CD14-positive monocyte (primary cell): ENCODE measurements at regions not wholly inside any gene's neighbourhood (a gene's known extent, or its start where the extent isn't known, plus 50 kb on each side); places are given as distances from the start of the nearest gene placed in this dataset.

ENCODE experiments used
- DNase-seq, 3 donors: peaks; one replicate each; pipeline ENCODE4 v3.0.0-alpha.2; 2011 to 2022
- H2AFZ ChIP-seq: 2 replicates; pipeline ENCODE4 v1.6.0; 2012; ENCODE audit warnings: mild to moderate bottlenecking, low read depth, low read length, inconsistent platforms; ENCODE audit not compliant: insufficient read depth, poor library complexity, severe bottlenecking
- H3K27ac ChIP-seq, 2 donors: 1 replicate in 1 of 2; 2 replicates in 1 of 2; pipeline ENCODE4 v1.5.1; 2012 to 2013; ENCODE audit warnings: low read length in 2 of 2, control low read depth in 1 of 2, inconsistent platforms in 1 of 2, low read depth in 1 of 2, mild to moderate bottlenecking in 1 of 2
- H3K27me3 ChIP-seq, 2 donors: one replicate each; pipeline versions ENCODE4 v1.6.0 to v1.6.1; 2011 to 2013; ENCODE audit warnings: low read length in 2 of 2; ENCODE audit not compliant: control insufficient read depth in 2 of 2, insufficient read depth in 2 of 2
- H3K36me3 ChIP-seq, 2 donors: replicated peaks in 1 of 2; 1 replicate in 1 of 2; 2 replicates in 1 of 2; pipeline versions ENCODE4 v1.5.1 to v1.6.1; 2012 to 2013; ENCODE audit warnings: low read length in 2 of 2, control low read depth in 1 of 2, inconsistent platforms in 1 of 2, mild to moderate bottlenecking in 1 of 2; ENCODE audit not compliant: insufficient read depth in 2 of 2, control insufficient read depth in 1 of 2
- H3K4me1 ChIP-seq, 2 donors: 1 replicate in 1 of 2; 2 replicates in 1 of 2; pipeline versions ENCODE4 v1.5.1 to v1.6.1; 2012 to 2013; ENCODE audit warnings: low read length in 2 of 2, control low read depth in 1 of 2, inconsistent platforms in 1 of 2, mild to moderate bottlenecking in 1 of 2, moderate library complexity in 1 of 2; ENCODE audit not compliant: insufficient read depth in 2 of 2, control insufficient read depth in 1 of 2
- H3K4me2 ChIP-seq: replicated peaks from 2 replicates; pipeline ENCODE3; 2012; ENCODE audit warnings: low read length, moderate library complexity, mild to moderate bottlenecking; ENCODE audit not compliant: poor library complexity, severe bottlenecking; ENCODE audit errors: extremely low read depth
- H3K4me3 ChIP-seq, 3 experiments: fragments of 200-600 bp in 1 of 3; sonication (generic) in 1 of 3; replicated peaks in 1 of 3; 1 replicate in 2 of 3; 2 replicates in 1 of 3; pipeline ENCODE4 v1.5.1; 2011 to 2013; ENCODE audit warnings: low read length in 3 of 3, mild to moderate bottlenecking in 3 of 3, control low read depth in 2 of 3, low read depth in 2 of 3, inconsistent platforms in 1 of 3, moderate library complexity in 1 of 3
- H3K79me2 ChIP-seq: 2 replicates; pipeline ENCODE4 v1.6.0; 2012; ENCODE audit warnings: mild to moderate bottlenecking, control low read depth, inconsistent platforms, low read length, moderate library complexity; ENCODE audit not compliant: insufficient read depth
- H3K9ac ChIP-seq: 2 replicates; pipeline ENCODE4 v1.6.0; 2017; ENCODE audit warnings: low read length, mild to moderate bottlenecking; ENCODE audit not compliant: insufficient read depth, poor library complexity, severe bottlenecking
- H3K9me3 ChIP-seq, 2 donors: replicated peaks in 1 of 2; 1 replicate in 1 of 2; 2 replicates in 1 of 2; pipeline versions ENCODE4 v1.5.1 to v1.6.1; 2012 to 2013; ENCODE audit warnings: low read length in 2 of 2, control low read depth in 1 of 2; ENCODE audit not compliant: control insufficient read depth in 1 of 2, insufficient read depth in 1 of 2
- H4K20me1 ChIP-seq: 2 replicates; pipeline ENCODE4 v1.6.0; 2012; ENCODE audit warnings: mild to moderate bottlenecking, low read length, control low read depth, moderate library complexity; ENCODE audit not compliant: insufficient read depth
- H3K27ac Mint-ChIP-seq, 7 donors: one replicate each; pipeline ENCODE4 v1.8.0; 2020; ENCODE audit warnings: mild to moderate bottlenecking in 7 of 7, mixed read lengths in 7 of 7, moderate library complexity in 6 of 7, inconsistent platforms in 2 of 7
- H3K27me3 Mint-ChIP-seq, 3 donors: one replicate each; pipeline ENCODE4 v1.8.0; 2021 to 2022; ENCODE audit warnings: low read depth in 3 of 3, mild to moderate bottlenecking in 3 of 3, mixed read lengths in 3 of 3, moderate library complexity in 3 of 3, inconsistent platforms in 1 of 3
- H3K36me3 Mint-ChIP-seq, 2 donors: one replicate each; pipeline ENCODE4 v1.8.0; 2020; ENCODE audit warnings: mixed read lengths in 2 of 2, inconsistent platforms in 1 of 2, mild to moderate bottlenecking in 1 of 2
- H3K4me1 Mint-ChIP-seq: one replicate; pipeline ENCODE4 v1.8.0; 2020; ENCODE audit warnings: mild to moderate bottlenecking, mixed read lengths
- H3K4me3 Mint-ChIP-seq, 2 donors: one replicate each; pipeline ENCODE4 v1.8.0; 2020; ENCODE audit warnings: mild to moderate bottlenecking in 2 of 2, mixed read lengths in 2 of 2, moderate library complexity in 1 of 2
- H3K9me3 Mint-ChIP-seq, 7 donors: one replicate each; pipeline ENCODE4 v1.8.0; 2020 to 2022; ENCODE audit warnings: mixed read lengths in 7 of 7, mild to moderate bottlenecking in 6 of 7, moderate library complexity in 6 of 7, inconsistent platforms in 2 of 7
- WGBS: methylation state at CpG from one replicate; pipeline ENCODE4 v1.1.5; 2013; ENCODE audit warnings: missing lambda C conversion rate; ENCODE audit not compliant: insufficient coverage; 5-methylcytosine and 5-hydroxymethylcytosine counted together
- intact Hi-C, 2 donors: fragments of 100-400 bp; cut with micrococcal nuclease; formaldehyde crosslinking; loops; one replicate each; pipeline versions ENCODE4 v1.15.0 to v1.15.1; 2023
- TF ChIP-seq, protein P1 (sequence below): fragments of 200-600 bp; IDR thresholded peaks from one replicate; pipeline ENCODE4 v1.8.0; 2022; ENCODE audit warnings: antibody characterized with exemption, mild to moderate bottlenecking

DNA sequence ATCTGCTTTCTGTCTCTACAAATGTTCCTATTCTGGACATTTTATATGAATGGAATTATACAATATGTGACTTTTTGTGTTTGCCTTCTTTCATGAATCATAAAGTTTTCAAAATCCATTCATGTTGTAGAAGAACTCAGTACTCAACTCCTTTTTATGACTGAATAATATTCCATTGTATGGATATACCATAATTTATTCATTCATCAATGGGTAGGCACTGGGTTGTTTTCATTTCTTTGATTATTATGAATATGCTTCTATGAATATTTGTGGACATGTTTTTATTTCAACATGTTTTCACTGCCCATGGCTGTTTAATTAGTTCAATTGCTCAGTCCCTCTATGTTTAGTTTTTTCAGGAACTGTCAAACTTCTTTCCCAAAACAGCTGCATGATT, 76.5 kb upstream of the GTSF1L start:
- no peak for DNase-seq
- TF ChIP-seq, protein P1, sequence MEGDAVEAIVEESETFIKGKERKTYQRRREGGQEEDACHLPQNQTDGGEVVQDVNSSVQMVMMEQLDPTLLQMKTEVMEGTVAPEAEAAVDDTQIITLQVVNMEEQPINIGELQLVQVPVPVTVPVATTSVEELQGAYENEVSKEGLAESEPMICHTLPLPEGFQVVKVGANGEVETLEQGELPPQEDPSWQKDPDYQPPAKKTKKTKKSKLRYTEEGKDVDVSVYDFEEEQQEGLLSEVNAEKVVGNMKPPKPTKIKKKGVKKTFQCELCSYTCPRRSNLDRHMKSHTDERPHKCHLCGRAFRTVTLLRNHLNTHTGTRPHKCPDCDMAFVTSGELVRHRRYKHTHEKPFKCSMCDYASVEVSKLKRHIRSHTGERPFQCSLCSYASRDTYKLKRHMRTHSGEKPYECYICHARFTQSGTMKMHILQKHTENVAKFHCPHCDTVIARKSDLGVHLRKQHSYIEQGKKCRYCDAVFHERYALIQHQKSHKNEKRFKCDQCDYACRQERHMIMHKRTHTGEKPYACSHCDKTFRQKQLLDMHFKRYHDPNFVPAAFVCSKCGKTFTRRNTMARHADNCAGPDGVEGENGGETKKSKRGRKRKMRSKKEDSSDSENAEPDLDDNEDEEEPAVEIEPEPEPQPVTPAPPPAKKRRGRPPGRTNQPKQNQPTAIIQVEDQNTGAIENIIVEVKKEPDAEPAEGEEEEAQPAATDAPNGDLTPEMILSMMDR = no peak
- Mint-ChIP-seq H3K27ac (no peak overlapping the region), H3K36me3 (no peaks in the 10 kb centered on the region), H3K4me3 (no peak overlapping the region), H3K4me1 (peaks cover 4% of the 10 kb centered on the region), H3K9me3 (peaks cover 7 to 16% (median 14%) of the 10 kb centered on the region in 7 donors), H3K27me3 (peaks cover 5 to 19% (median 5%) of the 10 kb centered on the region in 3 donors)
- no peak overlapping the region for H3K4me3 ChIP-seq
- H2AFZ ChIP-seq = no peak overlapping the region
- intact Hi-C loops = no loop called here
- H4K20me1 ChIP-seq = no peaks in the 10 kb centered on the region
- no peaks in the 10 kb centered on the region for H3K79me2 ChIP-seq
- no peak overlapping the region for H3K4me2 ChIP-seq
- H3K36me3 ChIP-seq = no peaks in the 10 kb centered on the region
- no peak overlapping the region for H3K9ac ChIP-seq
- H3K27me3 ChIP-seq = peaks cover 0 to 6% of the 10 kb centered on the region in 2 donors
- H3K9me3 ChIP-seq = peaks cover 0 to 5% of the 10 kb centered on the region in 2 donors
- H3K4me1 ChIP-seq = no peaks in the 10 kb centered on the region
- no peak overlapping the region for H3K27ac ChIP-seq

DNA sequence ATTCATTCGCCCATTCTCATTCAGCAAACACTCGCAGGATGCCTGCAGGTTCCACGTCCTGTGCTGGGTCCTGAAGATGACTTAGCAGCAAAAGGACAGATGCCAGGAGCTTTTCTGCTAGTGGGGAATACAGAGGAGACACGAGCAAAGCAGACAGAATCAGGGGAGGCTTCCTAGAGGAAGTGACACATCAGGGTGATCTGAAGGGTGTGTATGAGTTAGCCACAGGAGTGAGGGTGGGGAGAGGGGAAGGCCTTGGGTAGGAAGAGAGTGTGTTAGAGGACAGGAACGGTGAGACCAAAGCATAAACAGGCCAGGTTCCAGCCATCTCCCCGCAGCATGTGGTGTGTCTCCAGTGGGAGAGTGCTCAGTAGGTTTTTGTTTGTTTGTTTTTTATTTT, 73.4 kb upstream of the GTSF1L start:
- 50% methylated on average over 3 of the region's 6 CpGs for WGBS
- H3K27me3 ChIP-seq = peaks cover 0 to 10% of the 10 kb centered on the region in 2 donors
- H3K27ac ChIP-seq = no peak overlapping the region
- H3K9ac ChIP-seq = no peak overlapping the region
- Mint-ChIP-seq H3K4me3 (no peak overlapping the region), H3K27me3 (peaks cover 2 to 22% (median 11%) of the 10 kb centered on the region in 3 donors), H3K36me3 (no peaks in the 10 kb centered on the region), H3K27ac (peak overlapping the region in 2 of 7 donors; percentile 1 to 38), H3K9me3 (peaks cover 5 to 19% (median 12%) of the 10 kb centered on the region in 7 donors), H3K4me1 (peaks cover 4% of the 10 kb centered on the region)
- peaks cover 0 to 7% of the 10 kb centered on the region in 2 donors for H3K9me3 ChIP-seq
- TF ChIP-seq, protein P1 = no peak
- DNase-seq = no peak
- intact Hi-C loops = no loop called here
- no peaks in the 10 kb centered on the region for H3K36me3 ChIP-seq
- H3K4me3 ChIP-seq = no peak overlapping the region
- no peaks in the 10 kb centered on the region for H3K79me2 ChIP-seq
- no peaks in the 10 kb centered on the region for H3K4me1 ChIP-seq
- H2AFZ ChIP-seq = no peak overlapping the region
- no peak overlapping the region for H3K4me2 ChIP-seq
- H4K20me1 ChIP-seq = no peaks in the 10 kb centered on the region
